ENCODE measurements at regions not wholly inside any gene's neighbourhood (a gene's known extent, or its start where the extent isn't known, plus 50 kb on each side); places are given as distances from the start of the nearest gene placed in this dataset.

DNA sequence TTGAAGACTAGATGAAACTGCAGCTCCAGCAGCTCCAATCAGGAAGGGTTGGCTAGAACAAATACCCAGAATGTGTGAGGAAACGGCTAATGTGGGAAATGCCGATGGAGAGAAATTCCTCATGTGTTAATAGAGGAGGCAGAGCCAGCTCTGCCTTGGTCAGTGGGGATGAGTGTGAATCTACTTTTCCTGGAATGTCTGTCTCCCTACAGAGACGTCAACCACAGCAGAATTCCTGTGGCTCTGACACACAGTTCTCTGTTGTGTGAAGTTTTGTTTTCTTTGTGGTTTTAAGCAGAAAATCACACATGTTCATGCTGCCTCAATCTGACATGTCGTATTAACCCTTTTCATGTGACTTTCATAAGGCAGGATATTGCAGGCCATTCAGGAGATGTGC is 476.6 kb upstream of the WWC1 start:
- no peak overlapping the region for H3K4me3 Mint-ChIP-seq
- TF ChIP-seq, protein P1, sequence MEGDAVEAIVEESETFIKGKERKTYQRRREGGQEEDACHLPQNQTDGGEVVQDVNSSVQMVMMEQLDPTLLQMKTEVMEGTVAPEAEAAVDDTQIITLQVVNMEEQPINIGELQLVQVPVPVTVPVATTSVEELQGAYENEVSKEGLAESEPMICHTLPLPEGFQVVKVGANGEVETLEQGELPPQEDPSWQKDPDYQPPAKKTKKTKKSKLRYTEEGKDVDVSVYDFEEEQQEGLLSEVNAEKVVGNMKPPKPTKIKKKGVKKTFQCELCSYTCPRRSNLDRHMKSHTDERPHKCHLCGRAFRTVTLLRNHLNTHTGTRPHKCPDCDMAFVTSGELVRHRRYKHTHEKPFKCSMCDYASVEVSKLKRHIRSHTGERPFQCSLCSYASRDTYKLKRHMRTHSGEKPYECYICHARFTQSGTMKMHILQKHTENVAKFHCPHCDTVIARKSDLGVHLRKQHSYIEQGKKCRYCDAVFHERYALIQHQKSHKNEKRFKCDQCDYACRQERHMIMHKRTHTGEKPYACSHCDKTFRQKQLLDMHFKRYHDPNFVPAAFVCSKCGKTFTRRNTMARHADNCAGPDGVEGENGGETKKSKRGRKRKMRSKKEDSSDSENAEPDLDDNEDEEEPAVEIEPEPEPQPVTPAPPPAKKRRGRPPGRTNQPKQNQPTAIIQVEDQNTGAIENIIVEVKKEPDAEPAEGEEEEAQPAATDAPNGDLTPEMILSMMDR (IDR thresholded peaks at IDR 0.05), result no peak
- no peak for TF ChIP-seq EZH2 (IDR thresholded peaks at IDR 0.05; ENCODE audit: borderline replicate concordance, insufficient read depth, low read depth, low read length, poor library complexity, severe bottlenecking)
- H3K27ac ChIP-seq (ENCODE audit: low read length in 2 of 2), result no peak overlapping the region

DNA sequence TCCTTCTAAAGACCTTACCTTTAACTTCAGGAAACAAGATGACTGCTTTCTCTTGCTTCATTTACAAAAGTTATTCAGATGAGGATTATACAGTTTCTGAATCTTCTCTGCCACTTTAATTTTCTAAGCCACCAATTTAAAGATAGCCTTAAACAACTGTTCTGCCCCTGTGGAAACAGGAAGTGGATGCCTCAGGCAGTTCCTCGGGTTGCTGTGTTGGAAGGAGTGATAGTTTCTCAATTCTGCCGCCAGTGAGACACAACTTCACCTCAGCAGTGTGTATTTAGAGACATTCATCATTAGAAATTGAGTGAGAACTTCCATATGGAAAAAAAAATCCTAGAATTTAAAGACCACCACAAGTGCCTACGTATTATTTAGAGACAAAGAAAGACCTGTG is 475.1 kb upstream of the WWC1 start:
- Histone ChIP-seq H4K20me1 (ENCODE audit: control insufficient read depth, insufficient read depth, low read length, poor library complexity, severe bottlenecking) (no peaks in the 10 kb centered on the region), H3K79me2 (ENCODE audit: control insufficient read depth, insufficient read depth, low read length) (no peaks in the 10 kb centered on the region), H3K9ac (ENCODE audit: low read length) (no peak overlapping the region), H3K4me1 (ENCODE audit: control insufficient read depth in 2 of 2, insufficient read depth in 2 of 2, low read length in 2 of 2) (no peaks in the 10 kb centered on the region), H3K36me3 (replicated peaks in 1 of 2; ENCODE audit: control extremely low read depth in 1 of 2, control insufficient read depth in 1 of 2, extremely low read depth in 1 of 2, insufficient read depth in 2 of 2, low read length in 1 of 2) (no peaks in the 10 kb centered on the region), H2AFZ (ENCODE audit: insufficient read depth, low read depth, low read length, poor library complexity, severe bottlenecking) (no peak overlapping the region), H3K27me3 (replicated peaks in 1 of 4; ENCODE audit: control extremely low read depth in 1 of 4, control insufficient read depth in 3 of 4, insufficient read depth in 4 of 4, low read length in 3 of 4) (no peaks in the 10 kb centered on the region), H3K4me3 (ENCODE audit: control extremely low read depth in 1 of 5, extremely low read depth in 1 of 5, insufficient read depth in 1 of 5, low read depth in 2 of 5, low read length in 4 of 5) (no peak overlapping the region), H3K9me3 (ENCODE audit: control extremely low read depth in 1 of 3, control insufficient read depth in 2 of 3, insufficient read depth in 1 of 3, low read length in 2 of 3) (peaks cover 0 to 2% (median 0%) of the 10 kb centered on the region in 3 donors), H3K27ac (ENCODE audit: low read length in 2 of 2) (no peak overlapping the region), H3K4me2 (replicated peaks; ENCODE audit: low read depth, low read length, poor library complexity, severe bottlenecking) (no peak overlapping the region)
- ATAC-seq (ENCODE audit: low read depth), result no peak
- intact Hi-C loops (cut with micrococcal nuclease), result no loop called here
- H3K4me1 Mint-ChIP-seq, result no peaks in the 10 kb centered on the region
- WGBS (ENCODE audit: insufficient coverage), result no CpG with 5 or more reads among the region's 3 CpGs
- no peak for TF ChIP-seq EZH2 (IDR thresholded peaks at IDR 0.05; ENCODE audit: borderline replicate concordance, insufficient read depth, low read depth, low read length, poor library complexity, severe bottlenecking)
- TF ChIP-seq, protein P1 (IDR thresholded peaks at IDR 0.05), result no peak
- H3K4me3 Mint-ChIP-seq, result no peak overlapping the region
- POLR2A ChIA-PET, result no interaction called here
- no peak for DNase-seq
- CTCF ChIA-PET, result no interaction called here
- no peak overlapping the region for H3K27ac Mint-ChIP-seq
- no peaks in the 10 kb centered on the region for H3K27me3 Mint-ChIP-seq
- peaks cover 3% of the 10 kb centered on the region for H3K9me3 Mint-ChIP-seq (ENCODE audit: insufficient read depth)

More for the DNA sequence above, 476.6 kb upstream of the WWC1 start:
- Histone ChIP-seq H2AFZ (ENCODE audit: insufficient read depth, low read depth, low read length, poor library complexity, severe bottlenecking) (no peak overlapping the region), H3K9ac (ENCODE audit: low read length) (no peak overlapping the region), H3K4me3 (ENCODE audit: control extremely low read depth in 1 of 5, extremely low read depth in 1 of 5, insufficient read depth in 1 of 5, low read depth in 2 of 5, low read length in 4 of 5) (no peak overlapping the region), H3K4me2 (replicated peaks; ENCODE audit: low read depth, low read length, poor library complexity, severe bottlenecking) (no peak overlapping the region), H4K20me1 (ENCODE audit: control insufficient read depth, insufficient read depth, low read length, poor library complexity, severe bottlenecking) (no peaks in the 10 kb centered on the region), H3K9me3 (ENCODE audit: control extremely low read depth in 1 of 3, control insufficient read depth in 2 of 3, insufficient read depth in 1 of 3, low read length in 2 of 3) (peaks cover 0 to 2% (median 0%) of the 10 kb centered on the region in 3 donors), H3K36me3 (replicated peaks in 1 of 2; ENCODE audit: control extremely low read depth in 1 of 2, control insufficient read depth in 1 of 2, extremely low read depth in 1 of 2, insufficient read depth in 2 of 2, low read length in 1 of 2) (no peaks in the 10 kb centered on the region), H3K27me3 (replicated peaks in 1 of 4; ENCODE audit: control extremely low read depth in 1 of 4, control insufficient read depth in 3 of 4, insufficient read depth in 4 of 4, low read length in 3 of 4) (no peaks in the 10 kb centered on the region), H3K79me2 (ENCODE audit: control insufficient read depth, insufficient read depth, low read length) (no peaks in the 10 kb centered on the region), H3K4me1 (ENCODE audit: control insufficient read depth in 2 of 2, insufficient read depth in 2 of 2, low read length in 2 of 2) (no peaks in the 10 kb centered on the region)
- H3K27ac Mint-ChIP-seq, result no peak overlapping the region
- intact Hi-C loops (cut with micrococcal nuclease), result no loop called here
- H3K27me3 Mint-ChIP-seq, result no peaks in the 10 kb centered on the region
- H3K9me3 Mint-ChIP-seq (ENCODE audit: insufficient read depth), result peaks cover 1% of the 10 kb centered on the region
- ATAC-seq (ENCODE audit: low read depth), result no peak
- WGBS (ENCODE audit: insufficient coverage), result 87% methylated on average over 4 of the region's 4 CpGs
- POLR2A ChIA-PET, result no interaction called here
- CTCF ChIA-PET, result no interaction called here
- no peaks in the 10 kb centered on the region for H3K4me1 Mint-ChIP-seq
- DNase-seq, result no peak
